Suprapubic skin (tissue), 3 donors: ENCODE measurements at regions not wholly inside any gene's neighbourhood (a gene's known extent, or its start where the extent isn't known, plus 50 kb on each side); places are given as distances from the start of the nearest gene placed in this dataset.

ENCODE experiments used
- CTCF ChIP-seq, 2 donors: fragments of 200-600 bp in 1 of 2; fragments of 450-650 bp in 1 of 2; sonication (generic) in 1 of 2; IDR thresholded peaks; one replicate each; pipeline ENCODE4 v1.5.1; 2016 to 2019; ENCODE audit warnings: antibody characterized with exemption in 2 of 2, mild to moderate bottlenecking in 1 of 2, moderate library complexity in 1 of 2
- POLR2A ChIP-seq, 2 donors: fragments of 450-650 bp; IDR thresholded peaks; one replicate each; pipeline ENCODE4 v1.6.1; 2017; ENCODE audit warnings: antibody characterized with exemption in 2 of 2, mild to moderate bottlenecking in 2 of 2, moderate library complexity in 2 of 2

GRCh38 chr10:57420881-57421280 lies 846.8 kb downstream of the IPMK start:
- no peak for TF ChIP-seq CTCF (IDR thresholded peaks at IDR 0.05)
- TF ChIP-seq POLR2A (IDR thresholded peaks at IDR 0.05), result no peak
